ENCODE measurements at regions not wholly inside any gene's neighbourhood (a gene's known extent, or its start where the extent isn't known, plus 50 kb on each side); places are given as distances from the start of the nearest gene placed in this dataset.
A peak's percentile ranks its signal among the peaks of the same experiment; 100 is the strongest.
"Not testable (repeated sequence)": the region's sequence is repeated elsewhere in the genome, so short reads cannot be mapped to it uniquely, and the experiment has no call there.

DNA sequence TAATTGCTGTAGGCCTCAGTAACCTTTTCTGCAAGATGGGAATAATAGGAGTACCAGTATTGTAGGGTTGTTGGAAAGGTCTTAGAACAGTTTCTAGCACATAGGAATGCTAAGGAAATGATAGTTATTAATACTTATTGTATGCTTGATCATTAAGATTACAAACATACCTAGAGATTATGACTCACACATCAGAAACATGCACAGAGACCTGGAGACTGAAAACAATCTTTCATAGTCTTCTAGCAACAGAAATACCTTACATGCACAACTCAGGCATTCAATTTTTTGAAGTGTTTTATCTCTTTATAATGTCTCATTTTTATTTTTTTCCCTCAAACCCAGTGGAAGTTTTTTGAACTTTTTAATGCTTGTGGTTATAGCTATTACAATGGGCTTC, 104.4 kb upstream of the ZBTB20 start:
- DNase-seq (ENCODE audit: low read depth in 3 of 3, low spot score in 2 of 3) = no peak

- DNase-seq (ENCODE audit: low read depth in 3 of 3, low spot score in 2 of 3) = no peak
Observed at GRCh38 chr3:115252679-115253078, 105.6 kb upstream of the ZBTB20 start.

- no peak for DNase-seq (ENCODE audit: low read depth in 3 of 3, low spot score in 2 of 3)
Observed at GRCh38 chr3:115254492-115255196, 107.6 kb upstream of the ZBTB20 start.

DNA sequence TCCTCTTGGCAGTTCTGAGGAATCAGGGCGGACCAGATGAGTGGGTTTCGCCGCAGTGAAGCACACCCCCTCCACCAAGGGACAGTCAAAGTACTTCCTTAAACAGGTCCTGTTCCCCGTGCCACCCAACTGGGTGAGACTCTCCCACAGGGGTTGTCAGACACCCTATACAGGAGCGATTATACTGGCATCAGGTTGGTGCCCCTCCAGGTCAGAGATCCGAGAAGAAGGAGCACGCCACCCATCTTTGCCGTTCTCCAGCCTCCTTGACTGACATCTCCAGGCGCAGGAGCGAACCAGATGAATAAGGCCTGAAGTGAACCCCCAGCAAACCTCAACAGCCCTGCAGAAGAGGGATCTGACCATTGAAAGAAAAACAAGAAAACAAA, 108.1 kb upstream of the ZBTB20 start:
- DNase-seq (ENCODE audit: low read depth in 3 of 3, low spot score in 2 of 3) = no peak

DNA sequence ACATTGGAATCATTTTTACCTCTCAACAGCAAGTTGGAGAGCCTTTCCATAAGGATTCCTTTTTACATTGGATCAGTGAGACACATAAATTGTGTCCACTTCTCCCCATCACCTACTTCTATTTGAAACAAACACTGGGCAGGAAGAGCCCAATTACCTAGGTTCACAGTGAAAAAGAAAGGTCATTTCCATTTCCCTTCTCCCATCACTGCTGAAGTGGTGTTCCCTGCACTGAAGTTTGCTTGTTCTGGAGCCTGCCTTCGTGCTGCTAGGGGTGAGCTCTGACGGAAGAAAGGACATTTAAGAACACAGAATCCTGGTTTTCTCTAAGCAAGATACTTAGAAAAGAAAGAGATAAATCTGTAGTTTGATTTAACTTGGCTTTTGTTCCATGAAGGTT, 123.8 kb upstream of the ZBTB20 start:
- no peak for DNase-seq (ENCODE audit: low read depth in 3 of 3, low spot score in 2 of 3)

GRCh38 chr3:115272036-115272824, 125.1 kb upstream of the ZBTB20 start:
- no peak for DNase-seq (ENCODE audit: low read depth in 3 of 3, low spot score in 2 of 3)

DNA sequence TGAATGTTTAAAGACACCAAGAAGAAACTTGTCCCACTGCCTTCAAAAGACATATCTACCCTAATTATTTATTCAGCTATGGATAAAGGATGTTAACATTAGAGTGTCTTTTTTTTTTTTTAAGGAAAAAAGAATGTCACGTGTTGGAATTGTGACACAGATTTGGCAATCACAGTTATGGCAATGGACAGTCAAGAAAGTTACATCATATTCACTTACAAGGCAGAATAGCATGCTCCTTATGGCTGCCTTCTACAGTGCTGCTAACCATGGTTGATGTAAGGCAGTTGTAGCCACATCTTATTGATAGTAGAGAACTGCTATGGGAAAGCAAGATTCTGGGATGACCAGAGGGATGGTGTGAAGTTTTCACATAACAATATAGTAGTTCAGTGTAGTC, 128.8 kb upstream of the ZBTB20 start:
- no peak for DNase-seq (ENCODE audit: low read depth in 3 of 3, low spot score in 2 of 3)

- no peak for DNase-seq (ENCODE audit: low read depth in 3 of 3, low spot score in 2 of 3)
Observed at GRCh38 chr3:115279939-115280338, 132.9 kb upstream of the ZBTB20 start.

- DNase-seq (ENCODE audit: low read depth in 3 of 3, low spot score in 2 of 3) = no peak
Observed at GRCh38 chr3:115280506-115280905, 133.4 kb upstream of the ZBTB20 start.

- no peak for DNase-seq (ENCODE audit: low read depth in 3 of 3, low spot score in 2 of 3)
Observed at GRCh38 chr3:115281697-115282675, 134.9 kb upstream of the ZBTB20 start.

GRCh38 chr3:115284980-115285379, 137.9 kb upstream of the ZBTB20 start:
- DNase-seq (ENCODE audit: low read depth in 3 of 3, low spot score in 2 of 3) = peak in 2 of 3 donors; percentile 2 to 15

DNA sequence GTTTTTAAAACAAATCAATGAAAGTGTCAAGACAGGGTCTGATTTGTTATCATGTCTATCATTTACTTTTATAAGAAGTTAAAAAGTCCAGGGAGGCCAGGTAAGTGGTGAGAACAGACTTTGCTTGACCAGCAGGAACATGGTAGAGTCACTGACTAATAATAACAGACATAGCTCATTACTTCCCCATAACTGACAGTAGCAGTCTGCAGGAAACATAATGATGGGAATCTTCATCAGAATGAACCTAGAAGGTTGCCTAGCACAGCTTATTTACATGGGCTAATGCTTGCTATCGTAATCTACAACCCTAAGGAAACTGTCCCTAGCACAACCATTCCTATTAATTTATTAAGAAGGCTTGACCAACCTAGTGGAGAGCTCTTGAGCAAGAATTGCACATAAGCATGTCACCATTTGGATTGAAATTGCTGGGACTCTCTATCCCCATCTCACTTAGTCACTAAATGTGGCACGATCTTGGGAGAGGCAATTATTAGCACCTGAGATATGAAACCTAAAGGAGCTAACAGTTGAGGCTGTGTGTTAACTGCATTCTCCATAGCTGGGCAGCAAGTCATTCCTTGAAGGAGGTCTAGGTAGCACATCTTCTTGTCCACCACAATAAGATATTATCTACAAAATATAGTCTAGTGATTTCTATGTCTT, 139.6 kb upstream of the ZBTB20 start:
- no peak for DNase-seq (ENCODE audit: low read depth in 3 of 3, low spot score in 2 of 3)

DNA sequence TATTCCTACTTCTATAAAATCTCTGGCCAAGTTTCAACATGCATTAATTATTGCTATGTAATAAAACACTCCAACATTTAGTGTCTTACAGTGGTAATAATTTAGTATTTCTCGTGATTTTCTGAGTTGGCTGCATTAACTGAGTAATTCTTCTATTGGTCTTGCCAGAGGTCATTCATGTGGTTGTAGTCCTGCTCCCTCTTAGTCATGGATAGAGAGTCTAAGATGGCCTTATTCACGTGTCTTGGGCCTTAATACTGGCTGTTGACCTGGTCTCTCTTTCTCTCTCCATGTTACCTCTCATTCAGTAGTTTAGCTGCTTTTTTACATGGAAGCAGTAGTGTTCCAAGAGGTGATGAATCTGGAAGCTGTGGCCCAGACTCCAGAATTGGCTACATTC, 140.1 kb upstream of the ZBTB20 start:
- DNase-seq (ENCODE audit: low read depth in 3 of 3, low spot score in 2 of 3) = no peak

DNA sequence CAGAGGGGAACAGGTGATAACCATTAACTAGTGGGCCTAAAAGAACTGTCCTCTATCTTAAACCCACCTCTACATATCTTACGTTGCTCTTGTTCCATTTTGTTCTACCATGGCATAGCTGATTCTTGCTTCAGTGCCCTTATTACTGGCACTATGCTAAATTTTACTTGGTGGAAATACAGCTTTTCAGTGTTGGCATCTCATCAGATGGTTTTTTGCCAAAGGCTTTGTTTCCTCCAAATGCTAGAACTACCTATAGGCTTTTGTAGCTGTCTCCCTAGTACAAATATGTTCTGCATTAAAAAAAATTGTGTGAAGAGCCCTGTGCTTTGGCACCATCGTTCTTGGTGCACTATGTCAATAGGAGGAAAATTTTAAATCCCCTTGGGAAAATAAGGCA, 145.0 kb upstream of the ZBTB20 start:
- no peak for DNase-seq (ENCODE audit: low read depth in 3 of 3, low spot score in 2 of 3)

- no peak for DNase-seq (ENCODE audit: low read depth in 3 of 3, low spot score in 2 of 3)
Observed at GRCh38 chr3:115292677-115293165, 145.6 kb upstream of the ZBTB20 start.

DNA sequence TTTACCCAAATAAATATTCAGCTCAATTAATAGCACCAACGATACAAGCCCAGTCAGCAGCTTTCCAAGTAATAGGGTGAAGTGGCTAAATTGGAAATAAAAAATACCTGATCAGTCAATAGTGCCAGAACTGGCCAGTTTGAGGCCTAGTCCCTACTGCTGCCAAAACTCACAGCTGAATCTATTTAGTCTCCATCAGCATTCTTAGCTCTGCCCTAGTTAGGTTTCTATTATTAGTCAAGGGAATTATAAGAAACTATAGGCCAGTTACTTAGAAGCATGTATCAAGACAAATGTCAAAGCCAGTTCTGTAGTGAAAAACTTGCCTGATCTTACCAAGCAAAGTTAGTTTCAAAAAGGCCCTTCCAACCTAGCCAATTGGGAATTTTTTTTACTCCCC, 146.2 kb upstream of the ZBTB20 start:
- no peak for DNase-seq (ENCODE audit: low read depth in 3 of 3, low spot score in 2 of 3)

DNA sequence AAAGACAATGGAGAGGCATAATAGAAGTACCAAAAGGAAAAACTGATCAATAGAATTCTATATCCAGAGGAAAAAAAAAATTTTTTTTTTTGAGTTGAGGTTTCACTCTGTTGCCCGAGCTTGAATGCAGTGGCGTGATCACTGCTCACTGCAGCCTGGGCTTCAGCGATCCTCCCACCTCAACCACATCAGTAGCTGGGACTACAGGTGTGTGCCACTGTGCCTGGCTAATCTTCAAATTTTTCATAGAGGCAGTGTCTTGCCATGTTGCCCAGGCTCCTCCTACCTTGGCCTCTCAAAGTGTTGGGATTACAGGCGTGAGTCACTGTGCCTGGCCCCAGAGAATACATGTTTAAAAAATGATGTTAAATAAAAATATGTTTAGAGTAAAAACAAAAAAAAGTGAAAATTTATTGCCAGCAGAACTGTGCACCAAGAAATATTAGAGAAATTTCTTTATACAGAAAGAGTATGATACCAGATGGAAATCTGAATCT, 154.3 kb upstream of the ZBTB20 start:
- no peak for DNase-seq (ENCODE audit: low read depth in 3 of 3, low spot score in 2 of 3)

GRCh38 chr3:115317953-115318352, 170.9 kb upstream of the ZBTB20 start:
- not testable (repeated sequence) for DNase-seq (ENCODE audit: low read depth in 3 of 3, low spot score in 2 of 3)

- no peak for DNase-seq (ENCODE audit: low read depth in 3 of 3, low spot score in 2 of 3)
Observed at GRCh38 chr3:115321400-115321805, 174.3 kb upstream of the ZBTB20 start.

- no peak for DNase-seq (ENCODE audit: low read depth in 3 of 3, low spot score in 2 of 3)
Observed at GRCh38 chr3:115322901-115323300, 175.8 kb upstream of the ZBTB20 start.

All from right renal cortex interstitium (tissue), 3 donors.